ENCODE measurements at regions not wholly inside any gene's neighbourhood (a gene's known extent, or its start where the extent isn't known, plus 50 kb on each side); places are given as distances from the start of the nearest gene placed in this dataset.
A peak's percentile ranks its signal among the peaks of the same experiment; 100 is the strongest.

DNA sequence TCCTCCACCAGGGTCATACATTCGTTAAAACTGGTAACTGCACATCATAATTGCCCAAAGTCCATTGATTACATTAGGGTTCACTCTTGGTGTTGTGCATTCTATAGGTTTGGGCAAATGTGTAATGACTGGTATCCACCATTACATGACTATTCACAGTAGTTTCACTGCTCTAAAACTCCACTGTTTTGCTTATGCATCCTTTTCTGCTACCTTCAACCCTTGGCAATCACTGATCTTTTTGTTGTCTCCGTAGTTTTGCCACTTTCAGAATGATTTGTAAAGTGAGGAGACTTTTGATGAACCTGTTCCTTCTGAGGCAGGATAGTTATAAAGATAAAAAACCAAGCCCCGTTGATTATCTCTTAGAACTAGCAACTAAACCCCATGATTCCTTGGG lies 187.3 kb upstream of the MCHR2 start:
- DNase-seq: no peak

DNA sequence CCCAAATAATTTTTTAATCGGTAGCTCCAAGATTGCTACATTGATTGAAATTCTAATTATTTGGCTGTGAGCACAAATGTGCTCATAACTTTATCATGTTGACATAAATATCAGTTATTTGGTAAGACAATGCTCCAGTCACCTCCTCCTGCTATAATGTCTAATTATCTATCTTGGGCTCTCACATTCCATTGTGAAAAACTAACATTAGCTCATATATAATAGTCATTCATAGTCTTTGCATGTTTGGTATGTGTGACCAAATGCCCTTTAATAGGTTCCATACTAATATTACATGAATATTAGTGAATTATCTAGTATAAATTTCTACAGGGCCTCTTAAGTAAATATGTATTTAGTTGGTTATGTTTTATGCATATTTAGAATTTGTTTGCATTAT lies 185.6 kb upstream of the MCHR2 start:
- DNase-seq: no peak

DNA sequence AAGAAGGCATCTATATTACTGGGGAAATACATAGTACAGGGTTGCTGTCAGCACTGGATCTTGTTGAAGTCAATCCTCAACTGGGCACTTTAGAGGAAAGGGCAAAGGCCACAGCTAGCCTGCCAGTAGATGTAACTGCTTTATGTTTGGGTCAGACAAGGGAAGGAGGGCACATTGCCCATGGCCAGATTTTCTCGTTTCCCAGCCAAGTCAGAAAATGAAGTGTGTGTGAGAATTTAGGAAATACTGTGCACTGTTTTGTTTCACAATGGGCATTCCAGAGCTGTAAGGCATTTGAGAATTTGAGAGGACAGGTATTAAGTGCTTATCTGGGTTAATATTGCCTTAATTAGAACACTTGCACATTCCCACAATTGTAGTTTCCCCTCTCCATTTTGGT lies 183.9 kb upstream of the MCHR2 start:
- DNase-seq: no peak

DNA sequence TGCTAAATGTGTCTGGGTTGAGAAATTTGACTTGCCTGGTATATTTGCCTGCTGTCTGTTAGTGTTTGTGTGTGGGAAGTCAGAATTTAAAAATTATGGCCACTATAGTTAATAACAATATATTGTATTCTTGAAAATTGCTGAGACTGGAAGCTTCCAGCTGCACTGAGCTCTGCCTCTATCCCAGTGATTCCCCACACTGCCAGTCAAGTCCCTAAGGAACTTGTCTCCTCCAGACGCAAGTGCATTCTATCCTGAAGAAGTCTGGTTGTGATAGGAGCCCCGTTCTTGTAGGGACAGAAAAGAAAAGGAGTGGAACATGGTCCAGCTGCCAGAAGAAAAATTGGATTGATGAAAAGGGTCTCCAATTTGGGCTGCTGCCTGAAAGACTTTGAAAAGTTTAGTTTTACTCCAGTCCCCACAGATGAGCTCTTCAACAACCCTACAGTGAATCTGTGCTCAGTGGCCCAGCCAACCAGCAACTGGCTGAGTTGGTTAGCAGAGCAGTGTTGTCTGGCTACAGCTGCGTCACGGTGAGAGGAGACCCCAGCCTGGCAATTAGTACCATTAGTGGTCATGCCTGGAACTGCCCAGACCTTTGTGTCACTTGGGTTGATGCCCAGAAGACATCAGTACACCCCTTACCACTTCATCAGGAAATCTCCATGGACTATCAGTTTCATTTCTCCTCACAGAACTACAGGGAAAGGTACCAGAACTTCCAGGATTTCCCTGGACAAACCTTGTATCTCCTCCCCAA lies 183.1 kb upstream of the MCHR2 start:
- peak in 1 of 56 donors; percentile 1 for DNase-seq

DNA sequence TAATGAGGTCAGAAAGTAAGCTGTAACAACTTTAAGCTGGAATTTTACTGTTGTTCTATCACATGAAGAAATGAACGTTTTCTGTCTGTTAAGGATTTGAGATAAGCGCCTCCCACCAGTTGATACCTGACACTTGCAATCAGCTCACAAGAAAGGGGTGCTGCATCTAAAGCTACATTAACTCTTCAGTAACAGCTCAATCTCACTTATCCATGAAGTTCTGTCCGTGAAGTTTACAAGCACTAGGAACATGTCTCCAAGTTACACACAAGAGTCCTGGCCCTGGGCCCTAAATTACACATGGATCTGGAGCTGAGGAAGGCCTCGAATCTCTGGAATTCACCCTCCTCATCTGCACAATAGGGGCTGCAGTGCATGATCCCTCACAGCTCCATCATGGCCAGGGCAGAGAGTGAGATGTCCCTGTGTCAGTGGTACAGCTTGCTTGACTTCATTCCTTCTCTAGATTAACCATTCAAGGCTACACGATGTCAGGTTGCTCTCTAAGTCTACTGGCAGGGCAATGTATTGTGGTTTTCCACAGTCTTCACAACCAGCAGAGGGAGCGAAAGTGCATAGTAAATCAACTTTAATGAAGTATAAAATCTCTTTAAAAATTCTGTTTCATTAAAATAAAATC lies 182.4 kb upstream of the MCHR2 start:
- DNase-seq: peak in 3 of 56 donors; percentile 5 to 37 (median 24)

DNA sequence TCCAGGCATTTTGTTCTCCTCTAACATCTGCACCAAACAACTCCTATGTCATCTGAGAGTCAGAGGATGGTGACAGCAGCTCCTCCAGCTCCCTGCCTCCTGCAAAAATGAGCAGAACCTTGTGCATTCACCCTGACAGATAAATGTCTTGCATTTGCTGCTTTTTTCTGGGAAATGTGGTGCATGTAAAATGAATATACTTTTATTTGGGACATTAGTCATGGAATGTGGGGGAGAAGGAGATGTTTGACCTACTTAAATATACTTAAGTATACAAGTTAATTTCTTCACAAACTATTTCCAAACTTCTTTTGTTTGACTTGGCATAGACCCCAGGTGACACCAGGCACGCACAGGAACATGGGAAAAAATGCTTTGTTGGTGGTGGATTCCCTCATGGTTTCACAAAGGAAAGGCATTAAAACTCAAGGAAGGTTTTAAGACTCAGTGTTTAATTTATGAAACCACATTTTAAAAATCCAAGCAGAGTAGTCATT lies 181.8 kb upstream of the MCHR2 start:
- DNase-seq: no peak

DNA sequence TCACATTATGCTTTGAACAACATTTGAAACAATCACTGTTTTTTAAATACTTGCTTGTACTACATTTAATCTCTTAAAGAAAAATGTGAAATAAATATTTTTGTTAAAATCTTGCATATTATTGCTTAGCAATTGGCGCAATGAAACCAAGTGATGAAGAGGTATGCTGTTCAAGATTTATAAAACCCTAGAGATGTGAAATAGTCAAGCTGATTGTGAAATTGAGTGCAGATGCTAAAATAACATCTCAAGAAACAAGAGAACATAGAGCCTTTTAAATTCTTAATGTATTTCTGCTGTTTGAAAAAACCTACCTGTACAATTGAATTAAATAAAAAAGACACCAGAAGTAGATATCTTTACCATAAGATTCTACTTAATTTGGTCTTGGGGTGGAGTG lies 179.2 kb upstream of the MCHR2 start:
- DNase-seq: no peak

DNA sequence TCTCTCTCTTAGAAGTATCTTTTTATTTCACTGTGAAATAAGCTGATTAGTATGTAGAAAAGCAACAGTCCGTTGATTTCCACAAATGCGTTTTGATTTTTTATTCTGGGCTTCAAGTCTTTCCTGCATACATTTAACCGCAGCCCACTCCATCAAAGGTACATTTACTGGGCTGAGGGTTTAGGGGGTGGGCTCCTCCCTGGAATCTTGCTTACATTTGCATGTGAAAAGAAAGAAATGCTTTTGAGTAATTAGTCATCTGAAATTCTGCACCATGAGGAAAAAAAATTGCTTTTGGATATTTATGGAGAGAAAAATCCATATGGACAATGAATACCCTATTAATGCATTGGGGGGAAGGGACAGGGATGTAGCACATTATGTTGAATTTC lies 178.3 kb upstream of the MCHR2 start:
- DNase-seq: no peak

DNA sequence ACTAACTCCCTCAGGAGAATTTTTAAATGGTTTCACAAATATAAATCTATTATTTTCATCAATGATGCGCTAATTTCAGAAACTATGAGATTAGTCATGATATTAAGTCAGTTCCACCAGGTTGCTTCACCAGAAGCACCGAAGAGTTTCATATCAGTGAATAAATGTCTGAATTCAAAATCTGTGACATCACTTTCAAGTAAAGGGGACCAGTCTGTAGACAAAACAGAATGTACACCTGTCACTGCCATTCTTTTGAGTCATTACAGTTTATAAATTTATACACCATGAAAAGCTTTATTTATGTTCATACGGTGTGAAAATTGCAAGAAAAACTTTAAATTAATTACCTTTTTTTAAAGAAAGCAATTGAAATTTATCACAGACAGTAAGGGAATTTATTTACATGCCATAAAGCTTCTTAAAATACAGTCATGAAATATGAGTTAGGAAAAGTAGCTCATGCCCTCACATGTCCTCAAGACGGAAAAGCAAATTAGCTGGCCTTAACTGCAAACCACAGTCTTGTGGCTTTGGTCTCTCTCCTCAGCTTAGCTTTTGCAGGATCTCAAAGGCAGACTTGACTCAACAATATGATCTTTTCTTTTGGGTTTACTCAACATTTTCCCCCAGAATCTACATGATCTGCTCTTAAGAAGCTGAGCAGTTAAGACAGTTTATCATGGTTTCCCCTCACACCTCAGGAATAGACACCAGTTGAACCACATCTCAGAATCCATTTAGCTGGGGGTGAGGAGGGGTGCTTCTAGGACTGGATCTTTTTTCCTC lies 177.7 kb upstream of the MCHR2 start:
- DNase-seq: no peak

DNA sequence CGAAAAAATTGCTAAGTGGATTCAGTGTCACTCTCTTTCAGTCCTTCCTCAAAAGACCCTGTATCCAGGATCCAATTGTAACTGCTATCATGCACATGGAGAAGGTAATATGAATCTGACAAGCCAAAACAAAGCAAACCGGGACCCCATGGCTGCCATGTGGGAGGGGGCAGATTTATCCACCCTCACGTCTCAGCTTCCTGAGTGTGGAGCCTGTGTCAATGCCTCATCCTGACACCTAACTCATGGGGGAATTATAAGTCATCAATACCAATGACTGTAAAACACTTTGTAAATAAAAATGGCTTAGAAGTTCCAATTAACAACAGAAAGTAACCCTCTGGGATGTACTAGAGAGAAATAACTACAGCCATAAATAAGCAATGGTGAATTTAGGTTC lies 174.1 kb upstream of the MCHR2 start:
- no peak for DNase-seq

DNA sequence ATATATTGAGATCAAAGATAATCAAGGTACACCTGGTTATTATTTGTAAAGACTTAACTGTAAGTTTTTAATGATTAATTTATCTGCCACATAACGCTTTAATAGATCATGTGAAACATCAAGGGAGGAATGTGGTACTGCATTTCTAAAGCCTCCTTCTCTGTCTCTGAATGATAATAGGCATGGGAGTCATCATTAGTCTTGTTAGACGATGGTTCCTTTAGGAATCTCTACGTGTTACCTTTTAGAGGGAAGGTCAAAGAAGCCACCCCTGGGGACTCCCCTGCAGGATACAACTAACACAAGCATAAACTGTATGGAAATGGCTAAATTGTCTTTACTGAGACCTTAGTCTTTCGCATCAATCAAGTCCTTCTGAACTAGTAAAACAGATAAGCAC lies 173.6 kb upstream of the MCHR2 start:
- no peak for DNase-seq

DNA sequence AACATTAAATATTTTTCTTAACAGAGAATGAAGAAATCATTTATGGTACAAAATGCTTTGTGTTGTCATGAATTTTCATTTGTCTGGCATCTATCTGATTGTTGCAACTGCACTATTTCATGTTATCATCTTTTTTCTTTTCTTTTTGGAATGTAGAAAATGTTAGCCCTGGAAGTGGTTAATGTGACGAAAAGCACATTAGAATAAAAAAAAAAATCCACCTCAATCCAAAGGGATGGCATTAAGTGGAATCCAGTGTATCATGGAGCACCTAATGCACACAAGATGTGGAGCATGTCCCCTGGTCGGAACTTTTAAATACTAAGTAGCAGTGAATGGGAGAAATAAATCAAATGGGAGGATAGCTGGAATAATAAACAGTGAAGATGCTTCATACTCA lies 172.9 kb upstream of the MCHR2 start:
- no peak for DNase-seq

DNA sequence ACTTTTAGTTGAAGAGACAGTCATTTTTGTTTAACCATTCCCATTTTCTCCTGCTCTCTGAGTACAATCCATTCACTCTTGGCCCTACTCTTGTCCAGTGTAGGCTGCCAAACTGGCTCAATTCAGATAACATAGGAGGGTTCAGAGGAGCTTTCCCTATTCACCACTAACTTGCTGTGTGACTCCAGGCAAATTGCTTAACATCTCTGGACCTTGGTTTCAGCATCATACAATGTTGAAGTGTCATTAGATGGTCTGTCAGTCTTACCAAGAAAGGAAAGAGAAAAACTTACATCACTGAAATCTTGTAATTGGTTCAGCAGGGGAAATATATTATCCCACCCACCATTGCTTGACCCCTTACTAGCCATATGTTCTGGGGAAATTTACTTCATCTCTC lies 171.4 kb upstream of the MCHR2 start:
- no peak for DNase-seq

DNA sequence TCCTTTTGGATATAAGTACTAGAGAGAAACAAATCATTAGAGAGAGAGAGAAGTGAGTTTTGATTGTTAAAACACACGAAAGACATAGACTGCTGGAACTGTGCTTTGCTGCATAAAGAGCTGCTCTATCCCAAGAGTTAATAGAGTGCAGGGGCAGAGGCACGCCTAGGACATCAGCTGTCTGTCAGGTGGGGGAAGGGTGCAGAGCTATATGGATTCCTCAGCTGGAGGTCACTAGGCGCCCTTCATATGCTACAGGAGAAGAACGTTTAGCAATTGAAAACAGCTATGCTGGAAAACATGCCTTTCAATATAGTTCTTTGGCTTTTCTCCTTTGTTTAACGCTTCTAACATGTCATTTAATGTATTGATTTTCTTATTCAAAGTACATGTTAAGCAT lies 169.0 kb upstream of the MCHR2 start:
- no peak for DNase-seq

DNA sequence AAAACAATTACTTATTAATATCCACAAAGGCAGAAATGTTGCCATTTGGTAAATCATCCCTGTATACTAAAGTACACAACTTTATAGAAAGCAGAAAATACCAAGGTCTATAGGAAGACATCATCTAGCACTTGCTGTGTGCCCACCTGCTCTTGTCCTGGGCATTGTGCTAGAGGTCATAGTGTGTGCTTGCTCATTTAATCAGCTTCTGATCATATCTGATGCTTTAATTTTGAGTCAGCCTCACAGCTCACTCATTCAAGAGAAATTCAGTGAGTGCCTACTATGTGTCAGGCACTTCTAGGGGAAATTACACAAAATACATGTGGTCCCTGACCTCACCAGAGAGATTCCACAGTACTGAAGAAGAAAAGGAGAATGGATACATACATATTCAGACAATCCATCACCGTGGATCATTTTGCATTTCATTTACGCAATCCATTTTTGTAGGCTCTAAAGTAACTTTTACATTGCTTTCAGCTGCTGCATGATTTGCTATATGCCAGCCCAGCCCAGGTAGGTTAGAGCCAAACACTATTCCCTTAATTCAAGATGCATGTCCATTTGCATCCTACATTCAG lies 167.9 kb upstream of the MCHR2 start:
- DNase-seq: no peak

DNA sequence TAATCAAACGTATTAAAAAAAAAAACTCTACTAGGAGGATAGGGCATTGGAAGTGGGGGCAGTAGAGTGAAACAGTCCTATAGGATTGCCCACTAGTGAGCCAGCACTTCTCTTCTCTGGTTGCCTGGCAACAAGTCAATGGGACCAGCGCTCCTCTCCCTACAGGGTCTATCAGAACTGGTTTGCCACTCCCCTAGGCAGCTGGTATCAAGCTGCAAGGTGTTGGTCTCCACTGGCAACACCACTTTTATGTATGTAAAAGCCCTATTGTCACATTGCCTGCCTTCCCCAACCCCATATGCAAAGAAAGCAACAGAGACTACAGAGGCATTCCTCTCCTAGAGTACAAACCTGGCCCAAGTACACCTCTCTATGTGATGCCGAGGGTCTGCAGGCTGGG lies 166.9 kb upstream of the MCHR2 start:
- DNase-seq: no peak

DNA sequence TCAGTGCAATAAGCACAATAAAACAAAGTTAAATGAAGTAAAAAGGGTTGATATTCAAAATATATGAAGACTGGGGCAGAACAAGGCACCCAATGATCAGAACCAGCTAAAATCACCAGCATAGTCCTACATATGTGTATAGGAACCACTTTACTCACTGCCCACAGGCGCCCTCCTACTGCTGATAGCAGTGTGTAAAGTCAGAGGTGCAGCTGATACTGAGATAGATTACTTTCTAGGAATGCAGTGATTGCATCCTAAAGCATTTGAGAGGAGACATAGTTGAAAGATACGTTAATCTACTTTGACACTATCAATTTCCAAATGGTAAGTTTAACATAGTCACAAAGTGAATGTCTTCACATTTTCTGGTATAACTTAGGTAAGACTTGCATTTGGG lies 161.1 kb upstream of the MCHR2 start:
- no peak for DNase-seq

DNA sequence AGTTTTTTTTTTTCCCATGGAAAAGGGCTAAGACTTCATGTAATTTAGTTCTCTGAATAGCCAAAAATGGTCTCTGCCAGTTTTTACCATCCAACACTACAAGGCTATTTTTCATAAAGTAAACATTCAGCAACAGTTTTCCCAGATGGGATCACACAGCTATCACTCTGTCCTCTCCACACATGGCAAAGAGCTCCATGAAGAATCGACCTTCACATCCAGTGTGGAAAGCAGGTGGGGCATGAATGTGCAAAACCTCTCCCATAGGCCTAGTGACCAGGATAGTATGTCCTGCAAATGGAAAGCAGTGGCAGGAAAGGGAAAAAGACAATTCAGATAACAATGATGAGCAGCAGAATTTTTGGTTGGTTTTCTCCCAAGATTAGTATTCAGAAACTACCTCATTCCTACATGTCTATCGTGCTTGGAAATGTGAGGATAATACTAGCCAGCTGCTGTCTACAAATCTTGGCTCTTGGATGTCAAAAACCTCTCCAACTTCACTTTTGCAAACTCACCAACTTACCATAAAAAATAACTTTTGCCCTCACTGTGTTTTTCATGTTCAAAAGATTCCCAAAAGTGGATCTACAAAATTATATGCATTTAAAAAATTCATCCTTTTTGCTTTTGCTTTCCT lies 159.7 kb upstream of the MCHR2 start:
- DNase-seq: no peak

DNA sequence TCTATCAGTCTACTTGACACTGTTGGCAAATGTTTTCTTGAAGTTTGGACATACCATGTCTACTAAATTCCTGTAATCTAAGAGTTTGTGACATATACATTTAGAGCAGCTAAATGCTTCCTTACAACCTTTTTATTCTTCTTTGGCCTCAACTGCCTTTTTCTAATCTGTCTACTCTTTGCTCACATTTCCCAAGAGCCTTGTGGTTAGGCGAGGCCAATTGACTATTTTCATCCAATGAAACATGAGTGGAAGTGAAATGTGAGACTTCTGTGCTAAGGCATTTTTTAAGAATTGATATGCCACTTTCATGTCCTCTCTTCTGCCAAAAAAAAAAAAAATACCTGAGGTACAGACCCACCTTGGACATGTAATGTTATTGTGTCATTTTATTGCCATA lies 158.2 kb upstream of the MCHR2 start:
- DNase-seq: no peak

DNA sequence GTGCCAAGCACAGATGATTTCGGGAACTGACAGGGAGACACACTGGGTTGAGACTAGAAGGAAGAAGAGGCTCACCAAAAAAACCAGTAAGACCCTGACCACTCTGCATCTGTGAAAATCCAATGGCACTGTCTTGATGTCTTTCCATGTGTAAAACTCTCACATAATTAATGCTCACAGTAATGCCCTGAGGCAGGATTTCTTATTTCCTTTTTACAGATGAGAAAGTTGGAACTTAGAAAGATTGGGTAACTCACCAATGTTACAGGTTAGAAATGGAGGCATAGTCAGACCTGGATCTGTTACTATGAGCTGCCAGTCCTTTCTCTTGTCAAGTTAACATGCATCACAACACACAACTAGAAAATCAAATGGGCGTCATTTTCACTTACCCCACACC lies 151.0 kb upstream of the MCHR2 start:
- DNase-seq: no peak

DNA sequence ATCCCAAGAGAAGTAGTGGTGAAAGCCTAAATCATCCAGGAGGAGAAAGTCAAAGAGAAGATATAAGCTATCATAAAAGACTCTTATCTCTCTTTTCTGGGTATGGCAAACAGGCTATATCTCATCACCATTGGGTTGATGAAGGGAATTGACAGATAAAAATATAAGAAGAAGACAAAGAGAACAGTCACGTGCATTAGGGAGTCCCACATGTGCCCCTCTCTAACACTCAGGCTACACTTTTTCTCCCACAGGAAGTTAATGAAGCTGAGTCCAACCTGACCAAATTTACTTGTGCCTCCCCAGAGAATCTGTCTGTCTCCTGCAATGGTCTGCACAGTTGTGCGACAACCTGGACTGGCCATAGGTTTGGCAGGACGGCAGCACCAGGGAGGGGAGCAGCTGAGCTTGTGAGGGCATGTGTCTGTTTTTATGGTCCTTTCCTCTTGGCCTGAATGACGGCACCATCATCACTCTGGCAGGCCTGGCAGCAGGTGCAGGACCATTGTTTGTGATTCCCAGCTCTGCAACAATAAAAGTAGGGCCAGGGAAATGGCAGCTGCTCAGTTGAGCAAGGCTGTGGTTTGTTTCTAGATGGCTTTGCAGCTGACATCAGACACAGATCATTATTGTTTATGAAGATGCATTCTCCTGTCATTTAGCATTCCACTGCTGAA lies 144.5 kb upstream of the MCHR2 start:
- no peak for DNase-seq

Data from amygdala (tissue), 56 donors.